ENCODE measurements at regions not wholly inside any gene's neighbourhood (a gene's known extent, or its start where the extent isn't known, plus 50 kb on each side); places are given as distances from the start of the nearest gene placed in this dataset.

DNA sequence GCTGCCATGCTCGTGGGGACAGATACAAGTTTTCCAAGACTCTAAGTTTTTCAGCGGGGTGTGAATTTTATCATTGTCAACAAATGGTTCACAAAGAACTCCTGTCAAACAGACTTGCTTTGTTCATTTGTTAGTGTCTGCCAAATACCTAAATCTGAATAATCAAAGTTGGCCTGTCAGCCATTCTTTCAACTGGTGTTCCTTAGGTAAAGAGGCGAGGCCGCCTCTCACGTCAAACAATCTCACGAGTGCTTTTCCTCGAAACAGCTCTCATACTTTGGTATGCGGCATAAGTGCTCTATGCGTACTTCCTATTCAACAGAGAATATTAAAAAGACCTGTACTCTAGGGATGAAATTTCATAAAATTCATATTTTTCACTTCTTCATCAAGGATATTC is 51.4 kb upstream of the KANK4 start:
- Mint-ChIP-seq H3K4me1 (no peaks in the 10 kb centered on the region), H3K36me3 (no peaks in the 10 kb centered on the region), H3K4me3 (no peak overlapping the region), H3K27ac (no peak overlapping the region), H3K9me3 (no peaks in the 10 kb centered on the region)
- ATAC-seq (no peak), DNase-seq (ENCODE audit: low spot score in 2 of 2) (no peak)

DNA sequence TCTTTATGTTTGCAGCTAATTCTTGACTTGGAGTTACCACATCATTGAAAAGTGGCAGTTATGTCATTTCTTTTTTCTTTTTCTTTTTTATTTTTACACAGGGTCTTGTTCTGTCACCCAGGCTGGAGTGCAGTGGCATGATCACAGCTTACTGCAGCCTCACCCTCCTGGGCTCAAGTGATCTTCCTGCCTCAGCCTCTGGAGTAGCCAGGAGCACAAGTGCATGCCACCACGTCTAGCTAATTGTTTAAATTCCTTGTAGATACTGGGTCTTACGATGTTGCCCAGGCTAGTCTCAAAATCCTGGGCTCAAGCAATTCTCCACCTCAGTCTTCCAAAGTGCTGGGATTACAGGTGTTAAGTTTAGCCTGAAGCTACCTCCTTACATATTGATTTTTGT is 52.1 kb upstream of the KANK4 start:
- Mint-ChIP-seq H3K4me1 (no peaks in the 10 kb centered on the region), H3K36me3 (no peaks in the 10 kb centered on the region), H3K9me3 (no peaks in the 10 kb centered on the region), H3K27ac (no peak overlapping the region), H3K4me3 (no peak overlapping the region)
- no peak for ATAC-seq
- DNase-seq (ENCODE audit: low spot score in 2 of 2) = no peak

DNA sequence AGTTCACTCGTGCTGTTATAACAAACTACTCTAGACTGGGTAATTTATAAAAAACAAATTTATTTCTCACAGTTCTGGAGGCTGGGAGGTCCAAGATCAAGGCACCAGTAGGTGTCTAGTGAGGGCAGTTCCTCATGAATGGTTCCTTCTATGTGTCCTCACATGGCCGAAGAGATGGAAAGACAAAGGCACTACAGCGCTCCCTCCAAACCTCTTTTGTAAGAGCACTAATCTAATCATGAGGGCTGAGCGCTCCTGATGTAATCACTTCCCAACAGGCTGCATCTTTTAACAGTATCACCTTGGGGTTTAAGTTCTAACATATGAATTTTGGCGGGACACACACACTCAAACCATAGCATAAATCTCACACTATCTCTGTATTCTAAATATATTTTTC is 54.0 kb upstream of the KANK4 start:
- H3K4me1 Mint-ChIP-seq = no peaks in the 10 kb centered on the region
- no peaks in the 10 kb centered on the region for H3K36me3 Mint-ChIP-seq
- DNase-seq (ENCODE audit: low spot score in 2 of 2) (no peak), ATAC-seq (no peak)
- no peak overlapping the region for H3K27ac Mint-ChIP-seq
- no peaks in the 10 kb centered on the region for H3K9me3 Mint-ChIP-seq
- no peak overlapping the region for H3K4me3 Mint-ChIP-seq

DNA sequence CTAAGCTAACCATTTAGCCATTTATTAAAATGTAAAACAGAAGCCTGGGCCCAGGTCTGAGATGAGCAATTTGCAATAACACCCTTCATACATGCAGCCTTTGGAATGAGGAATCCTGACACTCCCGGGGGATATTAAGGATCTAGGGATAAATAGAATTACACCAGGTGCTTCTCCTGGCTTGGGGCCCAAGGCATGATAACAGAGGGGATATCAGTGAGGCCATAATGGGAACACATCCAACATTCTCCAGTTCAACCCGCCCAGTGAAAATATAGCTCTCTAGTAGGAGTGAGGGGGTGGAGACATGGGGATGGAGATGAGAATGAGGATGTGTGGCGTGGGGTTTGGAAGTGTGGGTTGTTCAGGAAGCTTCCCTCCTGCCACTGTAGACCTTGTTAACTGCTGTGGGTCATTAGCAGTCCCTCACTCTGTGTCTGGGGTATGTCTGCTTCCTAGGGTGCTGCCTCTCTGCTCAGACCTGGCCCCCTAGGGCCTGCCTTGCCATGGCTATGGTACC is 57.9 kb upstream of the KANK4 start:
- DNase-seq (ENCODE audit: low spot score in 2 of 2) (no peak), ATAC-seq (no peak)
- Mint-ChIP-seq H3K9me3 (no peaks in the 10 kb centered on the region), H3K36me3 (no peaks in the 10 kb centered on the region), H3K4me1 (no peaks in the 10 kb centered on the region), H3K27ac (no peak overlapping the region), H3K4me3 (no peak overlapping the region)

DNA sequence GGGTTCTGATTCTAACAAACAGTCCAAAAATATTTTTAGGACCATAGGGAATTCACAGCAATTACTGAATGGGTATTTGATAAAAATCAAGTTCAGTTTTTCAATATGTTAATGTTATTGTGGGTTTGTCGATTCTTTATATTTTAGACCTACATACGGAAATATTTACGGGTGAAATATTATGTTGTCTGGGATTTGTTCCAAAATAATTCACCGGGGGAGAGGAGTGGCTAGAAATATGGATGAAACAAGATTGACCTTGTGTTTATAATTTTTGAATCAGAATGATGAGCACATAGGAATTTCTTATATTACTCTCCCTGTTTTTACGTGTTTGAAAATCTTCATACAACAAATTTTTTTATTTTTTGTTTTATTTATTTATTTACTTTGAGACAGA is 56.7 kb upstream of the USP1 start:
- no peaks in the 10 kb centered on the region for H3K4me1 Mint-ChIP-seq
- no peak for ATAC-seq
- no peaks in the 10 kb centered on the region for H3K36me3 Mint-ChIP-seq
- no peak for DNase-seq (ENCODE audit: low spot score in 2 of 2)
- H3K9me3 Mint-ChIP-seq = no peaks in the 10 kb centered on the region
- no peak overlapping the region for H3K27ac Mint-ChIP-seq
- no peak overlapping the region for H3K4me3 Mint-ChIP-seq

DNA sequence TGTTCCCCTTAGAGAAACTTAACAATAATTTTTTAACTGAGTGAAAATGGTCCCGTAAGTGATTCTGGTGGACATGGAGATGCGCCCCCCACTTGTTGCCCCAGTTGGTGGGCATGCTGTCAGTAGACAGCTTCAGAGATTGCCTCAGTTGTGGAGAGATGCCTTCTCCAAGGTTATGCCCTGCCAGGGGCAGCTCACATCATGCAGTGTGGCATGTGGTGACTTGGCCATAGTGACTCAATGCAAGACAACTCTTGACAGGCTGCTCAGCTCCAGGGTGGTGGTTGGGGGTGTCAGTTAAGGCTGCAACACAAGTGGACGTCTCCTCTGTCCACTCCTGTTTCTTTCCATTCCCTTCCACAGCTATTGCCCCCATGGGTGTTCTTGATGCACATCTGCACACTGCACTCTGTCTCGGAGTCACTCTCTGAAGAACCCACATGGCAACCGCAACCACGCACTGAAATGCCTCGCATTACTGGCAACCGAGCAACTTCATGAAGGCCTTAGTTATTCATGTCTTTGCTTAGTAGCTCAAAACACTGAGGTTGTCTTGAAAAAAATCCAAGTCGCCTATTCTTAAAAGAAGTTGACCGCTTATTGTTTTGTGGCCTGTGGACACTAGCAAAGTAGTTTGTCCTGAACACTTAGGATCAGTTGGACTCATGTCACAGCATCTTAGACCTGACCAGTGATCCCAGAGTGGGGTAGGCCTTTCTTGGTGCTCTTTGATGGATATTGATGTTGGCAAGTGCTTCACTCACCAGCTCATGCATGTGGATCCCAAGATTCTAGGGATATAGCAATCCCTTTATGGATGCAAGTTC is 54.8 kb upstream of the USP1 start:
- DNase-seq (ENCODE audit: low spot score in 2 of 2) (no peak), ATAC-seq (peak; percentile 47)
- H3K9me3 Mint-ChIP-seq = no peaks in the 10 kb centered on the region
- H3K36me3 Mint-ChIP-seq = no peaks in the 10 kb centered on the region
- H3K27ac Mint-ChIP-seq = no peak overlapping the region
- H3K4me3 Mint-ChIP-seq = no peak overlapping the region
- H3K4me1 Mint-ChIP-seq = no peaks in the 10 kb centered on the region

DNA sequence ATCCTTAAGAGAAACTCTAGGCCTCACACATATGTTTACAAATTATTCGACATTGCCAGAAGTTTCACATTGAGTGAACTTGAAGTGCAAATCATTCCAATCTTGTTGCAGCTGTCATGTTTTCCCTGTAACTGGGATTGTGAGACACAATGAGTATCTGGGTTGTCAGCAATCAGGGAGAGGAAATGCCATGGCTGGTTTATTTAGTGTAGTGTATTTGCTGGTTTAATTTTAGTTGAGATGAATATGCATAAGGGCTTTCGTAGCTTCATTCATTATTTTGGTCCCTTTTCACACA is 54.2 kb upstream of the USP1 start:
- ATAC-seq (no peak), DNase-seq (ENCODE audit: low spot score in 2 of 2) (no peak)
- Mint-ChIP-seq H3K4me1 (no peaks in the 10 kb centered on the region), H3K27ac (no peak overlapping the region), H3K4me3 (no peak overlapping the region), H3K9me3 (no peaks in the 10 kb centered on the region), H3K36me3 (no peaks in the 10 kb centered on the region)

DNA sequence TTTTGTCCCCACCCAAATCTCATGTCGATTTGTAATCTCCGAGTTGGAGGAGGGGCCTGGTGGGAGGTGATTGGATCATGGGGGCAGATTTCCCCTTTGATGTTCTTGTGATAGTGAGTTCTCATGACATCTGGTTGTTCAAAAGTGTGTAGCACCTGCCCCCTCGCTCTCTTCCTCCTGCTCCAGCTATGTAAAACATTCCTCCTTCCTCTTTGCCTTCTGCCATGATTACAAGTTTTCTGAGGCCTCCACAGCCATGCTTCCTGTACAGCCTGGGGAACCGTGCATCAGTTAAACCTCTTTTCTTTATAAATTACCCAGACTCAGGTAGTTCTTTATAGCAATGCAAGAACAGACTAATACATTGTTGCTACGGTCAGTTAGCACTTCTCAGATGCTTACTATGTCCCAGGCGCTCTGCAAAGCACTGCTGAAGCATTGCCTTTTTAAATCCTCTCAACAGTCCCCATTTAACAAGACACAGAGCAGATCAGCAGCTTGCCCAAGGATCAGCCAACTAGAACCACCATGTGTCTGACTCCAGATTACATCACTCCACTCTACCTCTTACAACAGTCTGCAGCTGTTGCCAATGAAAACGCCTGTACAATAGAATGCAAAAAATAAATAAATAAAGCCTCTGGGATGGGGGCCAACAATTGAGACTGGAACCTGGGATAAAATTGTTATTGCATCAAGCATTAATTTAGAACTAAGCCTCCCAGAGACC is 52.4 kb upstream of the USP1 start:
- H3K36me3 Mint-ChIP-seq = no peaks in the 10 kb centered on the region
- H3K4me3 Mint-ChIP-seq = no peak overlapping the region
- H3K4me1 Mint-ChIP-seq = no peaks in the 10 kb centered on the region
- H3K9me3 Mint-ChIP-seq = no peaks in the 10 kb centered on the region
- DNase-seq (ENCODE audit: low spot score in 2 of 2) = no peak
- no peak for ATAC-seq
- H3K27ac Mint-ChIP-seq = no peak overlapping the region

DNA sequence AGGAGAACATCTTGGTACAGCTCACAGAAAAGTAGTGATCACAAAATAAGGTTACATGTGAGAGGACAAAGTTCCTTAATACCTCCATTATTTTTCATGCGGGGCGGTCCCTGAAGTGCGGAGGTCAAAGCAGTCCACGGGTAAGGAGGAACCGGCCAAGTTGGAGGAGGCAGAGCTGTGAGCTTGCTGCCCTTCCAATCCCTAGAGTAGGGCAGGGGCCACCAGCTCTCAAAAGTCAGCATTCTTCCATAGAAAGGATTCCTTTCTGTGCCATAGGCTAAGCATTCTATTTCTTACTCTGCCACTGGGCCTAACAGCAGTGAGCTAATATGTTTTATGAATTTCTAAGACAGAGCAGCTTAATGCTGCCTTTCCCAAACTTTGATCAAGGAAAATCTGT is 50.9 kb upstream of the USP1 start:
- Mint-ChIP-seq H3K36me3 (no peaks in the 10 kb centered on the region), H3K4me3 (no peak overlapping the region), H3K27ac (no peak overlapping the region), H3K4me1 (no peaks in the 10 kb centered on the region), H3K9me3 (no peaks in the 10 kb centered on the region)
- ATAC-seq (no peak), DNase-seq (ENCODE audit: low spot score in 2 of 2) (no peak)

DNA sequence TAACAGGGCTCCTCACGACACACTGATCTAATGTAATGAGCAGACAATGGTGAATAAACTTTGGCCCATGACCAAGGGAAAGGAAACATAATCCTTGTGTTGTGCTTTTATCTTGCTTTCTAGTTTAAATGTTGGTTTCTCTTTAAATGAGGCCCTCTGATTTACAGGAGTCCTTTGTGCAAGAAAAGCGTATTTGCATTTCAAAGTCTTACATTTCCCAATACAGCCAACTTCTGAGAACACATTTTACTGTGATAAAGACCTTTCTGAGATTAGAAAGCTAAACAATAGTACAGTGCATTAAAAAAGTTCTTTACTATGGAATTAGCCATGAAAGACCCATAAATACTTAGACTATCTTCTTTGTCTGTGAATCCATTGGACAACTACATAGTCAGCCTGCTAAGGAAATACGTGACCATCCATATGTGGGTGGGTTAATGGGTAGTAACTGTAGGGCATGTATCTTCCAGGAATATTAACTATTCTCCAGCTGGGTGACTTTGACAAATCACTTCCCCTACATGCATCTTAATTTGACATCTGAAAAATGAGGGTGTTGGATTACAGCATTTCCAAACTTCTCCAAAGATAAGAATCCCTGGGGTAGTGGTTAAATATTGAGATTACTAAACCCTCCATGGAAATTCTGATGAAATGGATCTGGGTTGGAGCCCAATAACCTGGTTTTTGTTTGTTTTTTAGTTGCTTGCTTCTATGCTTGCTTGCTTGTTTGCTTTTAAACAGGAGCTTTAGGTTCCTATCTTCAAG is 50.3 kb upstream of the USP1 start:
- Mint-ChIP-seq H3K4me1 (no peaks in the 10 kb centered on the region), H3K36me3 (no peaks in the 10 kb centered on the region), H3K4me3 (no peak overlapping the region), H3K27ac (no peak overlapping the region), H3K9me3 (no peaks in the 10 kb centered on the region)
- ATAC-seq (no peak), DNase-seq (ENCODE audit: low spot score in 2 of 2) (no peak)
